IMR-90 (cell line): ENCODE measurements at regions not wholly inside any gene's neighbourhood (a gene's known extent, or its start where the extent isn't known, plus 50 kb on each side); places are given as distances from the start of the nearest gene placed in this dataset.
"Not testable (repeated sequence)": the region's sequence is repeated elsewhere in the genome, so short reads cannot be mapped to it uniquely, and the experiment has no call there.

Experiments
- ATAC-seq: fragments of 200-7000 bp; cut with Tn5 transposase; 2 replicates; pipeline ENCODE4 v1.9.1; 2020; ENCODE audit warnings: low read depth, mild to moderate bottlenecking, moderate library complexity
- BruUV-seq: library from RNA; stranded (reverse); fragments of 400-500 nt; replicated peaks from 2 replicates; lab custom pipeline; 2021; lab: Mats Ljungman, UMichigan
- CTCF ChIA-PET: fragments of 300-600 bp; formaldehyde crosslinking; extraction: SDS; loops from one replicate; lab custom pipeline; 2021; ENCODE audit warnings: antibody characterized with exemption; lab: Yijun Ruan, JAX
- POLR2A ChIA-PET: fragments of 300-600 bp; sonication (Branson Sonifier 250); formaldehyde crosslinking; loops from one replicate; lab custom pipeline; 2022; ENCODE audit warnings: antibody characterized with exemption; ENCODE audit not compliant: unreplicated experiment; lab: Charles Lee
- DNase-seq: peaks from one replicate; pipeline ENCODE4 v3.0.0; 2013
- H2AFZ ChIP-seq: replicated peaks from 2 replicates; pipeline ENCODE3; 2013; ENCODE audit warnings: low read length, mild to moderate bottlenecking; ENCODE audit not compliant: poor library complexity
- H2AK5ac ChIP-seq: 2 replicates; pipeline ENCODE4 v1.6.1; 2013; ENCODE audit warnings: low read depth, low read length, inconsistent platforms
- H2AK9ac ChIP-seq: replicated peaks from 2 replicates; pipeline ENCODE3; 2013; ENCODE audit warnings: mild to moderate bottlenecking, low read depth, low read length, moderate library complexity; ENCODE audit not compliant: poor library complexity
- H2BK120ac ChIP-seq: 2 replicates; pipeline ENCODE4 v1.6.1; 2013; ENCODE audit warnings: low read depth, low read length, inconsistent platforms
- H2BK15ac ChIP-seq: 3 replicates; pipeline ENCODE4 v1.6.1; 2013; ENCODE audit warnings: low read depth, low read length, inconsistent platforms
- H2BK20ac ChIP-seq: 2 replicates; pipeline ENCODE4 v1.6.1; 2013; ENCODE audit warnings: low read depth, mild to moderate bottlenecking, inconsistent platforms, low read length, moderate library complexity
- H2BK5ac ChIP-seq: 2 replicates; pipeline ENCODE4 v1.6.1; 2013; ENCODE audit warnings: mild to moderate bottlenecking, low read depth, low read length, inconsistent platforms; ENCODE audit not compliant: poor library complexity, severe bottlenecking
- H3K14ac ChIP-seq: replicated peaks from 2 replicates; pipeline ENCODE4 v1.6.1; 2013; ENCODE audit warnings: low read depth, low read length, inconsistent platforms
- H3K18ac ChIP-seq: 2 replicates; pipeline ENCODE4 v1.6.1; 2013; ENCODE audit warnings: low read depth, low read length, control low read depth
- H3K23ac ChIP-seq: 2 replicates; pipeline ENCODE4 v1.6.1; 2013; ENCODE audit warnings: low read depth, low read length, inconsistent platforms
- H3K27ac ChIP-seq: 2 replicates; pipeline ENCODE4 v1.5.1; 2013; ENCODE audit warnings: mild to moderate bottlenecking, control low read depth, low read length; ENCODE audit not compliant: insufficient read depth
- H3K27me3 ChIP-seq: 2 replicates; pipeline ENCODE4 v1.6.1; 2013; ENCODE audit warnings: low read length; ENCODE audit not compliant: control insufficient read depth, insufficient read depth
- H3K36me3 ChIP-seq: 2 replicates; pipeline ENCODE4 v1.6.1; 2013; ENCODE audit warnings: low read length, mixed read lengths; ENCODE audit not compliant: control insufficient read depth, insufficient read depth
- H3K4ac ChIP-seq: 2 replicates; pipeline ENCODE4 v1.6.1; 2013; ENCODE audit warnings: low read depth, low read length, inconsistent platforms
- H3K4me1 ChIP-seq: 2 replicates; pipeline ENCODE4 v1.6.1; 2013; ENCODE audit warnings: low read length, mixed read lengths; ENCODE audit not compliant: control insufficient read depth, insufficient read depth
- H3K4me2 ChIP-seq: 2 replicates; pipeline ENCODE4 v1.6.1; 2013; ENCODE audit warnings: low read depth, mild to moderate bottlenecking, control low read depth, low read length, moderate library complexity
- H3K4me3 ChIP-seq: 2 replicates; pipeline ENCODE4 v1.5.1; 2013; ENCODE audit warnings: low read depth, mild to moderate bottlenecking, control low read depth, low read length, moderate library complexity; ENCODE audit not compliant: insufficient read depth
- H3K56ac ChIP-seq: 2 replicates; pipeline ENCODE4 v1.6.1; 2013; ENCODE audit warnings: low read length, inconsistent platforms; ENCODE audit not compliant: insufficient read depth; ENCODE audit errors: extremely low read depth
- H3K79me1 ChIP-seq, 2 experiments: 2 replicates each; pipeline ENCODE4 v1.6.1; 2013; ENCODE audit warnings: low read length in 2 of 2, inconsistent platforms in 1 of 2, low read depth in 1 of 2
- H3K9ac ChIP-seq: 2 replicates; pipeline ENCODE4 v1.6.1; 2013; ENCODE audit warnings: low read depth, low read length, control low read depth
- H3K9me1 ChIP-seq: 2 replicates; pipeline ENCODE4 v1.6.1; 2013; ENCODE audit warnings: low read length, inconsistent platforms; ENCODE audit not compliant: insufficient read depth
- H3K9me3 ChIP-seq: 2 replicates; pipeline ENCODE4 v1.6.1; 2013; ENCODE audit warnings: low read length; ENCODE audit not compliant: control insufficient read depth, insufficient read depth
- H4K20me1 ChIP-seq: 2 replicates; pipeline ENCODE4 v1.6.1; 2013; ENCODE audit warnings: low read length, inconsistent platforms; ENCODE audit not compliant: insufficient read depth
- H4K5ac ChIP-seq: 2 replicates; pipeline ENCODE4 v1.6.1; 2013; ENCODE audit warnings: mild to moderate bottlenecking, low read depth, low read length, control low read depth
- H4K8ac ChIP-seq, 2 experiments: 2 replicates each; pipeline ENCODE4 v1.6.1; 2013; ENCODE audit warnings: low read depth in 2 of 2, low read length in 2 of 2, control low read depth in 1 of 2, inconsistent platforms in 1 of 2
- H4K91ac ChIP-seq: 2 replicates; pipeline ENCODE4 v1.6.1; 2013; ENCODE audit warnings: low read depth, low read length, inconsistent platforms; ENCODE audit not compliant: insufficient read depth
- ELK1 ChIP-seq: fragments of 150-350 bp; IDR thresholded peaks from 2 replicates; pipeline ENCODE4 v1.6.1; 2016; ENCODE audit warnings: low read depth, mild to moderate bottlenecking, low read length, moderate library complexity, borderline replicate concordance
- WGBS, 2 experiments: methylation state at CpG; one replicate each; pipeline versions ENCODE4 v1.1.5 to v1.1.7; 2013; ENCODE audit warnings: missing lambda C conversion rate in 2 of 2; ENCODE audit not compliant: insufficient read length in 1 of 2; ENCODE audit errors: extremely low coverage in 2 of 2; 5-methylcytosine and 5-hydroxymethylcytosine counted together
- dilution Hi-C: fragments of 300-500 bp; cut with HindIII; formaldehyde crosslinking; loops from one replicate; pipeline ENCODE4 v1.14.3; 2018; ENCODE audit warnings: low sequenced_read_pairs; ENCODE audit not compliant: unreplicated experiment
- in situ Hi-C: fragments of 300-500 bp; cut with MboI; formaldehyde crosslinking; loops from 3 replicates; pipeline ENCODE4 v1.14.3; 2019; ENCODE audit warnings: low sequenced_read_pairs, inconsistent platforms, mixed read lengths
- intact Hi-C: fragments of 100-400 bp; cut with micrococcal nuclease; formaldehyde crosslinking; loops from 2 replicates; pipeline ENCODE4 v1.10.0; 2022

- TF ChIP-seq ELK1 = no peak
Measured at GRCh38 chr21:41611441-41611840, 103.5 kb upstream of the TMPRSS2 start (continued).

GRCh38 chr21:41610840-41611115 lies 102.8 kb upstream of the TMPRSS2 start:
- H2AFZ ChIP-seq, H3K79me1 ChIP-seq, H3K4me1 ChIP-seq, H2BK15ac ChIP-seq, POLR2A ChIA-PET, H3K23ac ChIP-seq, H3K9me1 ChIP-seq, H4K91ac ChIP-seq, H3K4ac ChIP-seq, H2BK120ac ChIP-seq, dilution Hi-C loops, H2AK9ac ChIP-seq, H2AK5ac ChIP-seq, ATAC-seq, H2BK20ac ChIP-seq, H4K8ac ChIP-seq, H3K14ac ChIP-seq, H3K18ac ChIP-seq, H3K27ac ChIP-seq, H3K9me3 ChIP-seq, H3K56ac ChIP-seq, H3K36me3 ChIP-seq, H4K20me1 ChIP-seq, H3K4me3 ChIP-seq, H3K4me2 ChIP-seq, H3K9ac ChIP-seq, H4K5ac ChIP-seq, BruUV-seq, H2BK5ac ChIP-seq, DNase-seq: not testable (repeated sequence)
- peaks cover 16% of the 10 kb centered on the region for H3K27me3 ChIP-seq
- 100% methylated on average over 2 of the region's 12 CpGs; no CpG with 5 or more reads in 1 of the 2 experiments for WGBS, 2 experiments
- CTCF ChIA-PET = interaction anchor here (5.7 kb wide), 1 partner anchor 166 kb away, joined by 61 read pairs; no protein-coding TSS in a partner anchor
- intact Hi-C loops = loop anchor here (1.0 kb wide), 1 partner anchor 327 kb away; no protein-coding TSS in a partner anchor
- in situ Hi-C loops = loop anchor here (5.0 to 10.0 kb wide), 2 partner anchors 207 to 504 kb away; no protein-coding TSS in a partner anchor
